ENCODE measurements at regions not wholly inside any gene's neighbourhood (a gene's known extent, or its start where the extent isn't known, plus 50 kb on each side); places are given as distances from the start of the nearest gene placed in this dataset.

- H3K27me3 ChIP-seq (ENCODE audit: control insufficient read depth in 4 of 4, insufficient read depth in 4 of 4, low read length in 3 of 4): peaks cover 0 to 2% (median 0%) of the 10 kb centered on the region in 4 donors
- H3K9me3 ChIP-seq (ENCODE audit: control insufficient read depth in 4 of 4, low read length in 3 of 4): no peaks in the 10 kb centered on the region
- DNase-seq (ENCODE audit: low spot score): no peak
- TF ChIP-seq HNF4A (conservative IDR thresholded peaks at IDR 0.05) (no peak), RAD21 (IDR thresholded peaks at IDR 0.05) (no peak), MAX (IDR thresholded peaks at IDR 0.05) (no peak), ZBTB33 (IDR thresholded peaks at IDR 0.05) (no peak), GABPA (IDR thresholded peaks at IDR 0.05 in 1 of 2, conservative IDR thresholded peaks at IDR 0.05 in 1 of 2) (no peak), REST (IDR thresholded peaks at IDR 0.05) (no peak)
- no peak overlapping the region for H3K4me3 ChIP-seq (ENCODE audit: low read depth in 1 of 3, low read length in 3 of 3)
- no peak overlapping the region for H3K27ac ChIP-seq (ENCODE audit: low read depth in 1 of 2, low read length in 2 of 2)
- WGBS: 56% methylated on average over 2 of the region's 2 CpGs
- no peaks in the 10 kb centered on the region for H3K36me3 ChIP-seq (ENCODE audit: control insufficient read depth in 4 of 4, insufficient read depth in 3 of 4, low read depth in 1 of 4, low read length in 3 of 4)
- H3K4me1 ChIP-seq (ENCODE audit: control insufficient read depth in 4 of 4, insufficient read depth in 4 of 4, low read length in 3 of 4): no peaks in the 10 kb centered on the region
- H3K9ac ChIP-seq (ENCODE audit: low read depth in 1 of 2, low read length in 2 of 2): no peak overlapping the region
These were observed 1737.2 kb downstream of the MAT2B start for GRCh38 chr5:165242646-165243045.

GRCh38 chr5:165244407-165244806, 1739.0 kb downstream of the MAT2B start:
- peaks cover 0 to 2% (median 0%) of the 10 kb centered on the region in 4 donors for H3K27me3 ChIP-seq (ENCODE audit: control insufficient read depth in 4 of 4, insufficient read depth in 4 of 4, low read length in 3 of 4)
- H3K4me3 ChIP-seq (ENCODE audit: low read depth in 1 of 3, low read length in 3 of 3): no peak overlapping the region
- WGBS: 49% methylated on average over 3 of the region's 3 CpGs
- TF ChIP-seq SP1 (IDR thresholded peaks at IDR 0.05): no peak
- TF ChIP-seq ATF3 (IDR thresholded peaks at IDR 0.05): no peak
- no peak for TF ChIP-seq MAX (IDR thresholded peaks at IDR 0.05)
- no peak for TF ChIP-seq GABPA (IDR thresholded peaks at IDR 0.05 in 1 of 2, conservative IDR thresholded peaks at IDR 0.05 in 1 of 2)
- TF ChIP-seq TAF1 (conservative IDR thresholded peaks at IDR 0.05): no peak
- no peak overlapping the region for H3K27ac ChIP-seq (ENCODE audit: low read depth in 1 of 2, low read length in 2 of 2)
- H3K36me3 ChIP-seq (ENCODE audit: control insufficient read depth in 4 of 4, insufficient read depth in 3 of 4, low read depth in 1 of 4, low read length in 3 of 4): no peaks in the 10 kb centered on the region
- H3K4me1 ChIP-seq (ENCODE audit: control insufficient read depth in 4 of 4, insufficient read depth in 4 of 4, low read length in 3 of 4): no peaks in the 10 kb centered on the region
- DNase-seq (ENCODE audit: low spot score): no peak
- H3K9ac ChIP-seq (ENCODE audit: low read depth in 1 of 2, low read length in 2 of 2): no peak overlapping the region
- no peaks in the 10 kb centered on the region for H3K9me3 ChIP-seq (ENCODE audit: control insufficient read depth in 4 of 4, low read length in 3 of 4)

GRCh38 chr5:165258197-165258771, 1752.9 kb downstream of the MAT2B start:
- Histone ChIP-seq H3K4me1 (ENCODE audit: control insufficient read depth in 4 of 4, insufficient read depth in 4 of 4, low read length in 3 of 4) (no peaks in the 10 kb centered on the region), H3K27me3 (ENCODE audit: control insufficient read depth in 4 of 4, insufficient read depth in 4 of 4, low read length in 3 of 4) (no peaks in the 10 kb centered on the region), H3K9ac (ENCODE audit: low read depth in 1 of 2, low read length in 2 of 2) (no peak overlapping the region), H3K9me3 (ENCODE audit: control insufficient read depth in 4 of 4, low read length in 3 of 4) (no peaks in the 10 kb centered on the region), H3K4me3 (ENCODE audit: low read depth in 1 of 3, low read length in 3 of 3) (no peak overlapping the region), H3K27ac (ENCODE audit: low read depth in 1 of 2, low read length in 2 of 2) (no peak overlapping the region), H3K36me3 (ENCODE audit: control insufficient read depth in 4 of 4, insufficient read depth in 3 of 4, low read depth in 1 of 4, low read length in 3 of 4) (no peaks in the 10 kb centered on the region)
- 50% methylated on average over 6 of the region's 6 CpGs for WGBS
- DNase-seq (ENCODE audit: low spot score): no peak
- no peak for TF ChIP-seq GABPA (IDR thresholded peaks at IDR 0.05 in 1 of 2, conservative IDR thresholded peaks at IDR 0.05 in 1 of 2)
- no peak for TF ChIP-seq FOXA1 (IDR thresholded peaks at IDR 0.05)
- TF ChIP-seq ZBTB33 (IDR thresholded peaks at IDR 0.05): no peak
- no peak for TF ChIP-seq CTCF (IDR thresholded peaks at IDR 0.05; ENCODE audit: low read depth, low read length, missing input control)
- TF ChIP-seq NR2F2 (IDR thresholded peaks at IDR 0.05): no peak
- no peak for TF ChIP-seq EGR1 (IDR thresholded peaks at IDR 0.05; ENCODE audit: low read depth in 2 of 2)

Measured in liver (tissue), 8 donors.